NCI-H748 treated with DMSO at 0.1 percent for 48 hours (cell line): ENCODE measurements at regions not wholly inside any gene's neighbourhood (a gene's known extent, or its start where the extent isn't known, plus 50 kb on each side); places are given as distances from the start of the nearest gene placed in this dataset.
"Not testable (repeated sequence)": the region's sequence is repeated elsewhere in the genome, so short reads cannot be mapped to it uniquely, and the experiment has no call there.

Experiments
- DNase-seq: peaks from one replicate; lab custom pipeline; 2025; lab: John Stamatoyannopoulos, UW

GRCh38 chrX:3837958-3838643 lies 124.7 kb upstream of the PRKX start:
- DNase-seq, result not testable (repeated sequence)

DNA sequence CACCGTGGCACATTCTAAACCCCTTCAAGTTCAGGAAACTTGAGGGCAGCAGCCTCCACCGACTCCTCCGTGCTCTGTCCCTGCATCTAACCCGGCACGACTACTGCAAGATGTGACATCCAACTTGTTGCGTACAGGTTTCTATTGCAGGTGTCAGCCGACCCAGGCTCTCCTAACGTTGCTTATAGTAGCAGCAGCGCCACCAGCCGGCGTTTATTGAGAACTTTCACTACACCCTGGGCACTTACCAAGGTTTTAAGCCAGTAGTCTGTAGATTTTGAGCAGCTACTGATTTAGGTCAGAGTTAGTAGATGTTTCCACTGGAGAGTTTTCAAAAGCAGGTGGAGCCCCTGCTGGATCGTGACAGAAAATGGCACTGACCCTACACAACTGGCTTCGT lies 123.8 kb upstream of the PRKX start:
- DNase-seq, result not testable (repeated sequence)

DNA sequence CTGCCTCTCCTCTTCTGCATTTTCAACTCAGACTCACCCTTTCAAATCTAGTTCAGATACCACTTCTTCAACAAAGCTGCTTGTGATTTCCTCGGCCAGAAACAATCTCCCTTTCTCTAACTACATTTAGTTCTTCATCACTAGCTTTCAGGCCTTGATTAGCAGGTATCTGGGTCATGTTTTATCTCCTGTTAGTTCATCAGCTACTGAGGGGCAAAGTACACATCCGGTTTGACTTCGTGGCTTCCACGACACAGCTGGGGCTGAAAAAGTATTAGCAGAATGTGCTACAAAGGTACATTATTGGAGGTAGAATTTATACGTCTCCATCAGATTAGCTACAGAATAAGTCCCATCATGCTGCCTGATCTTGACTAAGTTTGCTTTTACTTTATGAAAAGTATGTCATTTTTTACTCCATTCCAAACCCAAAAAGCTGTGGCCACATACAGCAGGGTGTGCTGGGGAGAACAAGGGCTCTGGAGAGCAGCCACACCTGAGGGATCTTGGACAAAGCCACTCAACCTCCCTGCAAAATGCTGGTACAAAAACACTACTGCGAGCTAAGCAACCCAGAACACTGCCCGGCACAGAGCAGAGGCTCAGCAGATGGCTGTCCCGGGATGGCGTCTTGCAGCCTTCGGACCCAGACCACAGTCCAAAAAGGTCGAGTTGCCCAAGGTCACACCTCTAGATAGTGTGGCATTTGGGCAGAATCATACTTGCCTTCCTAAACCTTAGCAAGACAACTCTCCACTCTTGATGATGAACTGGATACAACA lies 120.5 kb upstream of the PRKX start:
- DNase-seq, result not testable (repeated sequence)

DNA sequence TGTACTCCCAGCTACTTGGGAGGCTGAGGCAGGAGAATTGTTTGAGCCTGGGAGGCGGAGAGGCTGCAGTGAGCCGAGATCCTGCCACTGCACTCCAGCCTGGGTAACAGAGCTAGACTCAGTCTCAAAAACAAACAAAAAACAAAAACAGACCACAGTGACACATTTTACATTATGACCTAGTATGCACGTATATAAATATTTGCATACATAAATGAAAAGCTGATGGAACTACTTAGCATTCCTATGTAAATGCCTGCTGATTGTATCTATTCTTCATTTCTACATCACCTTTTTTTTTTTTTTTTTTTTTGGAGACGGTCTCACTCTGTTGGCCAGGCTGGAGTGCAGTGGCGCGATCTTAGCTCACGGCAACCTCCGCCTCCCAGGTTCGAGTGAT lies 116.6 kb upstream of the PRKX start:
- DNase-seq, result not testable (repeated sequence)

- not testable (repeated sequence) for DNase-seq
Observed at GRCh38 chrX:3829041-3829531, 115.6 kb upstream of the PRKX start.

DNA sequence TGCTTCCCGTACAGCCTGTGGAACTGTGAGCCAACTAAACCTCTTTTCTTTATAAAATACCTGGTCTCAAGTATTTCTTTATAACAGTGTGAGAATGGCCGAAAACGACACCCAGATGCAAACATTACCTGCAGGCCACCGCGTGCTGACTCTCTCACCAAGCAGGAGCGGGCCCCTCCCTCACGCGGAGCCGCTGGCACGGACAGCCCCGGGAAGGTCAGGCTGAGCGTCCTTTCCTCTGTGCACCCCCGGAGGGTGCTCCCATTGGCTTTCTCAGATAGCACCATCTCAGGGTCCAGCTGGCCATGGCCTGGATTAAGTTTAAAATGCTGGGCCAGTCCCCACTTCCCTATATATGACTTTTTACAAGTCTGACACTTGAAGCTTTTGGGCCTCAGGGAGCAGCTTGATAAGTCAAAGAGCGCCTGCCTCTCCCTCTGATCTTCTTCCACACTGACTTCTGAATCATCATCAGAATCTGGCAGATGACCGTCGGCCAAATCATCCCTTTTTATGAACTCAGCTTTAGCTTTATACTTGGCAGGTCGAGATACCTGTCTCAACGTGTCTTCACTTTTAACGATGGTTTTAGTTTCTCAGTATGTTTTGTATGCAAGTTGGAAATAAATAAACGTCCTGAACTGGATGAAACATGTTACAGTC lies 115.1 kb upstream of the PRKX start:
- not testable (repeated sequence) for DNase-seq

DNA sequence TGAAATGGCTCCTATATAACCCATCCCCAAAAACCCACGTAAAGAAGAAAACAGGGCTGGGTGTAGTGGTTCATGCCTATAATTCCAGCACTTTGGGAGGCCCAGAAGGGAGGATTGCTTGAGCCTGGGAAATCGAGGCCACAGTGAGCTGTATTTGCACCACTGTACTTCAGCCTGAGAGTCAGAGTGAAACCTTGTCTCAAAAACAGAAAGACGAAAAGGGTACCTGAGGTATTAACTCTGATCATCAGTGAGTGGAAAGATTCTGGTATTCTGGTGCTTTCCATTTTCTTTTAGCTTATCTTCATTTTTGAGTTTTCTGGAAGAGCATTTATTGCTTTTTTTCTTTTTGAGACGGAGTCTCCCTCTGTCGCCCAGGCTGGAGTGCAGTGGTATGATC lies 110.6 kb upstream of the PRKX start:
- DNase-seq, result not testable (repeated sequence)

DNA sequence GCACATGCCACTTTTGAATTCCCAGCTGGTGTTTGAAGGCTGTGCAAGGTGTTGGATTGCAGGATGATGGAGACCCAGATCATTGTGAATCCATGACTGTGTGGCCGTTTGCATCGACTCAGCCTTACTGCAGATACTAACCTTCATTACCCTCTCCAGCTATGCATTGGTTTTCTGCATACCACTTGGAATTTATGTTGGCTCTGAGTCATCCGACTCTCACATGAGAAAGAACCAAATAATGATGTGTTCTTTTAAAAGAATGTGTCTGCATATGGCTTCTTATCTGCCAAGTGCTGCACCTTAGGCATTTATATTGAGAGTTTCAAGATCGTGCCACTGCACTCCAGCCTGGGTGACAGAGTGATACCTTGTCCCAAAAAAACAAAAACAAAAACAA lies 106.7 kb upstream of the PRKX start:
- no peak for DNase-seq

DNA sequence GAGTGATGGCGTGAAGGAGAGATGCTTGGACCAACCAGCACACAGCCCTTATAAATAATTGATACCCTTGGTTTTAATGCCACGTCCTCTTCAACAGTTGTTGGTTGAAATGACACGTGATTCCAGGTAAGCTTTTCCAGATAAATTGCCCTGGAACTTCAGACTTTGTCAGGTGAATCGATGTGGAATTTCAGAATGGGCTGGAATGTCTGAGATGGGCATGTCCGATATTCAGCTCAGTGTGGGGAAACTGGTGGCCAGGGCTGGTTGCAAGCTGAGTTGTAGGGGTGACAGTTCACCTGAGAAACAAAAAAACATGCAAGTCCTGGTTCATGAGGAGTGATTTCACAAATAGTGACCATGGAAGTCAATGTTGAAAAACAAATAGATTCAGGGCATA lies 104.0 kb upstream of the PRKX start:
- not testable (repeated sequence) for DNase-seq

- DNase-seq, result no peak
Observed at GRCh38 chrX:3815896-3816664, 102.6 kb upstream of the PRKX start.

- DNase-seq, result peak; percentile 30
Observed at GRCh38 chrX:3811331-3812311, 98.2 kb upstream of the PRKX start.

DNA sequence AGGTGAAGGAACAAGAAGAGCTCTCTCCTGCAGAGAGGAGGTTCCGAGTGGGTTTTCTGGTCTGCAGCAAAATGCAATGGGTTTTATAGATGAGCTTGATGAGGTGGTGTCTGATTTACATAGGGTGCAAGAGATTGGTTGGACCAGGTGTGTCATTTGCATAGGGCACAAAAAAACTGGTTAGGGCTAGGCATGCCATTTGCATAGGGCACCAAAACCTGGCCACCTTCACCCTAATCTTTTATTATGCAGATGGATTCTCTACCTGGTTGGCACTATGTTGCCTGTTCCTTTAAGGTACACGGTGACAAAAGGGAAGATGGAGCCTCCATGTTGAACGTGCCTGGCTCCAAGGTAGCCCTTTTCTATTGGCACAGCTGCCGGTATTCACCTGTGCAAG lies 94.5 kb upstream of the PRKX start:
- DNase-seq, result no peak

DNA sequence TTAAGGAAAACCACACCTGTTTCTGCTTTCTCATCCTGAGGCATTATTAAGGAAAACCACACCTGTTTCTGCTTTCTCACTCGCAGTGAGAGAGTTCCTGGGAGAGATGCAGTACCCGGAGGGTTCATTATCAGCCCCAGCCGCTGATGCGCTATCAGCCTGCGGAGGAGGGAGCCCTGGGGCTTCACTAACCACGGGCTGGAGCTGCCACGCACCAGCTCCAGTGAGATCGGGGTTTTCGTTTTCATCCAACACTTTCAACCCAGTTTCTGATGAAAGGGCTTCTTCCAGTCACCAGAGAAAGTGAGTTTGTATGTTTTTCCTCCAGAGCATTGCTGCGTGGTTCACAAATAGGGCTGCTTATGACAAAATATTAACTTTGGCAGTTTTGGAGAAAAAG lies 93.2 kb upstream of the PRKX start:
- DNase-seq, result no peak

DNA sequence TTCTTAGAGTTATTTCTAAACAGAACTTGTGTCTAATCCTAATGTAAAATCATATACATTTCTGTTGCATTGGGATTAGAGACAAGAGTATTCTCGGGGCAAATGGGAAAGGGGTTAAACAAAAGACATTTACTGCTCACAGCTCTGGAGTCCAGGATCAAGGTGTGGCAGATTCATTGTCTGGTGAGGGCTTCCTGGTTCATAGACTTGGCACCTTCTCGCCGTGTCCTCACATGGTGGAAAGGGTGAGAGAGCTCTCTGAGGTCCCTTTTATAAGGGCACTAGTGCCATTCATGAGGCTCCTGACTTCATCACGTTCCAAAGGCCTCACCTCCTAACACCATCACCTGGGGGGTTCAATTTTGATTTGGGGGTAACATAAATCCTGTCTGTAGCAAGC lies 90.3 kb upstream of the PRKX start:
- DNase-seq, result no peak

DNA sequence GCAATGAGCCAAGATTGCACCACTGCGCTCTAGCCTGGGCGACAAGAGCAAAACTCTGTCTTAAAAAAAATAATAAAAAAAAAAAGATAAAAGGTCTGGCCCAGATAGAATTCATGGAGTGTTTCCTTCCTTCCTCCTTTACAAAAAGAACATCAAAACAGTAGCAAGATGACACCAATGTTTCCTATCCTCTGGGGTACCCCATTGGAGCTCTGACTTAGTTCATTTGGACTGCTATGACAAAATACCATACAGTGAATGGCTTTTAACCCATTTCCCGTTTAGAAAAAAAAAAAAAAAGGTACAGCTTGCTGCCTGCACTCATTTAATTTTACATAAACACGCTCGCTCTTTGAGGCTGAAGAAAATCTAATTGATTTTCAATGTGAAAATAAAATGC lies 89.9 kb upstream of the PRKX start:
- no peak for DNase-seq

GRCh38 chrX:3795411-3795810 lies 82.0 kb upstream of the PRKX start:
- DNase-seq, result not testable (repeated sequence)

DNA sequence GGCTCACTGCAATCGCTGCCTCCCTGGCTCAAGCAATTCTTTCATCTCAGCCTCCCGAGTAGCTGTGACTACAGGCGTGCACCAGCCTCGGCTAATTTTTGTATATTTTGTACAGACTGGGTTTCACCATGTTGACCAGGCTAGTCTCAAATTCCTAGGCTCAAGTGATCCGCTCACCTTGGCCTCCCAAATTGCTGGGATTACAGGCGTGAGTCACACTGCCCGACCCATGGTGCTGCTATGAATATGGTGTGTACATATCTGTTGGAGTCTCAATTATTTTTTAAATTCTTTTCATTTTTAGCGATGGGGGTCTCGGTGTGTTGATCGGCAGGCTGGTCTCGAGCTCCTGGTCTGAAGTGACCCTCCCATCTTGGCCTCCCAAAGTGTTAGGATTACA lies 78.0 kb upstream of the PRKX start:
- DNase-seq, result no peak

GRCh38 chrX:3788494-3789233 lies 75.2 kb upstream of the PRKX start:
- DNase-seq, result no peak

DNA sequence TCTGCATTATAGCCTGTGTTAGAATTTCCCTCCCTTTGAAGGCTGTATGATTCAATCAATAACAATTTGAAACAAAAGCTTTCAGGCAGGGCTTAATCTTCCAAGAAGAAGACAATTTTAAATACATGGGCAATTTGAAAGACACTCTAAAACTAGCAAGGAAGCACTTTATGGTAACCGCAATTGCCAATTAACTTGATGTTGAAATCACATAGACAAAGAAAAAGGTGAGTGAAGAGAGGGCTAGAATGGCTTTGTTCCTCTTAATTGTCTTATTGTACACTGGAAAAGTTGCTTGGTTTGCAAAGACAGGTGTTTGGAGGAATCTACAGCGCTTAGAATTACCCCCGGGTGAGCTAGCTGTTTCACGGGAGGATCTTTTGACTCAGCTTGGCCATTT lies 74.4 kb upstream of the PRKX start:
- no peak for DNase-seq

DNA sequence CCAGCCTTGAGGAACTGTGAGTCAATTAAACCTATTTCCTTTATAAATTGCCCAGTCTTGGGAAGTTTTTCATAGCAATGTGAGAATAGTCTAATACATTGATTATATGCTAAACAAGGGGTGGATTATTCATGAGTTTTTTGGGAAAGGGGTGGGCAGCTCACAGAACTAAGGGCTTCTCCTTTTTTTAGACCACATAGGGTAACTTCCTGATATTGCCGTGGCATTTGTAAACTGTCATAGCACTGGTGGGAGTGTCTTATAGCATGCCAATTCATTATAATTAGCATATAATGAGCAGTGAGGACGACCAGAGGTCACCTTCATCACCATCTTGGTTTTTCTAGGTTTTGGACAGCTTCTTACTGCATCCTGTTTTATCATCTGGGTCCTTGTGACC lies 72.4 kb upstream of the PRKX start:
- DNase-seq, result not testable (repeated sequence)
